Caco-2 (cell line): ENCODE measurements at regions not wholly inside any gene's neighbourhood (a gene's known extent, or its start where the extent isn't known, plus 50 kb on each side); places are given as distances from the start of the nearest gene placed in this dataset.

Experiments
- BruUV-seq: library from RNA; stranded (reverse); fragments of 400-500 nt; replicated peaks from 2 replicates; lab custom pipeline; 2021; lab: Mats Ljungman, UMichigan
- CTCF ChIA-PET: fragments of 300-600 bp; sonication (Branson Sonifier 250); formaldehyde crosslinking; loops from one replicate; lab custom pipeline; 2022; ENCODE audit warnings: antibody characterized with exemption; lab: Charles Lee
- POLR2A ChIA-PET: fragments of 300-600 bp; sonication (Branson Sonifier 250); formaldehyde crosslinking; loops from one replicate; lab custom pipeline; 2022; ENCODE audit warnings: antibody characterized with exemption; lab: Charles Lee
- DNase-seq, 2 experiments: peaks; one replicate each; pipeline versions ENCODE4 v3.0.0 to v3.0.0-alpha.2; 2020 to 2022
- H3K27me3 ChIP-seq: replicated peaks from 2 replicates; pipeline ENCODE4 v1.6.0; 2011; ENCODE audit warnings: low read length; ENCODE audit not compliant: control insufficient read depth, insufficient read depth
- H3K36me3 ChIP-seq: 2 replicates; pipeline ENCODE4 v1.5.1; 2011; ENCODE audit warnings: low read length; ENCODE audit not compliant: control insufficient read depth, insufficient read depth
- H3K4me1 ChIP-seq: fragments of 250-450 bp; sonication (Bioruptor Pico); 2 replicates; pipeline ENCODE4 v1.5.1; 2020; ENCODE audit warnings: mild to moderate bottlenecking
- H3K4me3 ChIP-seq: 2 replicates; pipeline ENCODE4 v1.5.1; 2011; ENCODE audit warnings: low read depth, mild to moderate bottlenecking, control low read depth, low read length
- H3K9me3 ChIP-seq: fragments of 250-450 bp; sonication (Bioruptor Pico); 2 replicates; pipeline ENCODE4 v1.5.1; 2020; ENCODE audit warnings: mild to moderate bottlenecking, moderate library complexity
- H3K27ac Mint-ChIP-seq: one replicate; pipeline ENCODE4 v1.8.0; 2022; ENCODE audit warnings: mixed read lengths; ENCODE audit not compliant: unreplicated experiment
- H3K27me3 Mint-ChIP-seq: one replicate; pipeline ENCODE4 v1.8.0; 2022; ENCODE audit warnings: mixed read lengths; ENCODE audit not compliant: insufficient read depth, unreplicated experiment
- H3K36me3 Mint-ChIP-seq: one replicate; pipeline ENCODE4 v1.8.0; 2022; ENCODE audit warnings: mild to moderate bottlenecking, mixed read lengths; ENCODE audit not compliant: insufficient read depth, unreplicated experiment
- H3K4me1 Mint-ChIP-seq: one replicate; pipeline ENCODE4 v1.8.0; 2022; ENCODE audit warnings: low read depth, mixed read lengths; ENCODE audit not compliant: unreplicated experiment
- H3K4me3 Mint-ChIP-seq: one replicate; pipeline ENCODE4 v1.8.0; 2022; ENCODE audit warnings: mild to moderate bottlenecking, moderate library complexity, mixed read lengths; ENCODE audit not compliant: unreplicated experiment
- H3K9me3 Mint-ChIP-seq: one replicate; pipeline ENCODE4 v1.8.0; 2022; ENCODE audit warnings: mixed read lengths; ENCODE audit not compliant: unreplicated experiment
- CTCF ChIP-seq, 2 experiments: fragments of 200-600 bp in 1 of 2; IDR thresholded peaks; 1 replicate in 1 of 2; 2 replicates in 1 of 2; pipeline versions ENCODE4 v1.5.1 to v1.8.0; 2011 to 2022; ENCODE audit warnings: antibody characterized with exemption in 1 of 2, control low read depth in 1 of 2, inconsistent platforms in 1 of 2, low read depth in 1 of 2, low read length in 1 of 2, mild to moderate bottlenecking in 1 of 2, moderate library complexity in 1 of 2; ENCODE audit not compliant: insufficient read depth in 1 of 2, severe bottlenecking in 1 of 2, unreplicated experiment in 1 of 2
- intact Hi-C: fragments of 100-400 bp; cut with micrococcal nuclease; formaldehyde crosslinking; loops from one replicate; pipeline ENCODE4 v1.10.0; 2022; ENCODE audit not compliant: unreplicated experiment

GRCh38 chr20:46831633-46832011 is 63.0 kb upstream of the EYA2 start:
- Histone ChIP-seq H3K27me3 (peaks cover 3% of the 10 kb centered on the region; the same call in 1 of the 2 replicates), H3K4me3 (no peak overlapping the region), H3K36me3 (no peaks in the 10 kb centered on the region), H3K4me1 (no peaks in the 10 kb centered on the region), H3K9me3 (peaks cover 6% of the 10 kb centered on the region; the same call in 1 of the 2 replicates)
- intact Hi-C loops = no loop called here
- no peak overlapping the region for H3K4me3 Mint-ChIP-seq
- peaks cover 24% of the 10 kb centered on the region for H3K27me3 Mint-ChIP-seq
- ChIA-PET POLR2A (no interaction called here), CTCF (no interaction called here)
- no peak overlapping the region for H3K27ac Mint-ChIP-seq
- no peak for DNase-seq
- TF ChIP-seq CTCF (IDR thresholded peaks at IDR 0.05; ENCODE audit: insufficient read depth in 1 of 2, low read depth in 1 of 2, low read length in 1 of 2, severe bottlenecking in 1 of 2, unreplicated experiment in 1 of 2) = no peak
- no TSS peak for BruUV-seq
- H3K4me1 Mint-ChIP-seq = no peaks in the 10 kb centered on the region
- no peaks in the 10 kb centered on the region for H3K36me3 Mint-ChIP-seq
- H3K9me3 Mint-ChIP-seq = no peaks in the 10 kb centered on the region

GRCh38 chr20:46832555-46832954 is 62.1 kb upstream of the EYA2 start:
- no TSS peak for BruUV-seq
- CTCF ChIA-PET = no interaction called here

GRCh38 chr20:46833360-46833759 is 61.3 kb upstream of the EYA2 start:
- Mint-ChIP-seq H3K36me3 (no peaks in the 10 kb centered on the region), H3K4me1 (peaks cover 7% of the 10 kb centered on the region), H3K27ac (no peak overlapping the region), H3K9me3 (no peaks in the 10 kb centered on the region), H3K27me3 (peaks cover 23% of the 10 kb centered on the region), H3K4me3 (no peak overlapping the region)
- Histone ChIP-seq H3K4me3 (no peak overlapping the region), H3K36me3 (no peaks in the 10 kb centered on the region), H3K4me1 (no peaks in the 10 kb centered on the region), H3K9me3 (peaks cover 6% of the 10 kb centered on the region; the same call in 1 of the 2 replicates), H3K27me3 (peaks cover 3% of the 10 kb centered on the region; the same call in 1 of the 2 replicates)
- BruUV-seq = no TSS peak
- no peak for TF ChIP-seq CTCF (IDR thresholded peaks at IDR 0.05; ENCODE audit: insufficient read depth in 1 of 2, low read depth in 1 of 2, low read length in 1 of 2, severe bottlenecking in 1 of 2, unreplicated experiment in 1 of 2)
- no peak for DNase-seq
- intact Hi-C loops = no loop called here
- ChIA-PET CTCF (no interaction called here), POLR2A (no interaction called here)

More at GRCh38 chr20:46832555-46832954, 62.1 kb upstream of the EYA2 start:
- H3K9me3 ChIP-seq = peaks cover 6% of the 10 kb centered on the region; the same call in 1 of the 2 replicates
- H3K4me3 Mint-ChIP-seq = no peak overlapping the region
- H3K36me3 ChIP-seq = no peaks in the 10 kb centered on the region
- intact Hi-C loops = no loop called here
- H3K27ac Mint-ChIP-seq = no peak overlapping the region
- TF ChIP-seq CTCF (IDR thresholded peaks at IDR 0.05; ENCODE audit: insufficient read depth in 1 of 2, low read depth in 1 of 2, low read length in 1 of 2, severe bottlenecking in 1 of 2, unreplicated experiment in 1 of 2) = no peak
- H3K4me1 ChIP-seq = no peaks in the 10 kb centered on the region
- no peaks in the 10 kb centered on the region for H3K4me1 Mint-ChIP-seq
- POLR2A ChIA-PET = no interaction called here
- H3K4me3 ChIP-seq = no peak overlapping the region
- H3K9me3 Mint-ChIP-seq = no peaks in the 10 kb centered on the region
- DNase-seq = no peak
- no peaks in the 10 kb centered on the region for H3K36me3 Mint-ChIP-seq
- H3K27me3 ChIP-seq = peaks cover 3% of the 10 kb centered on the region; the same call in 1 of the 2 replicates
- H3K27me3 Mint-ChIP-seq = peaks cover 28% of the 10 kb centered on the region
